ENCODE measurements at regions not wholly inside any gene's neighbourhood (a gene's known extent, or its start where the extent isn't known, plus 50 kb on each side); places are given as distances from the start of the nearest gene placed in this dataset.
A peak's percentile ranks its signal among the peaks of the same experiment; 100 is the strongest.

DNA sequence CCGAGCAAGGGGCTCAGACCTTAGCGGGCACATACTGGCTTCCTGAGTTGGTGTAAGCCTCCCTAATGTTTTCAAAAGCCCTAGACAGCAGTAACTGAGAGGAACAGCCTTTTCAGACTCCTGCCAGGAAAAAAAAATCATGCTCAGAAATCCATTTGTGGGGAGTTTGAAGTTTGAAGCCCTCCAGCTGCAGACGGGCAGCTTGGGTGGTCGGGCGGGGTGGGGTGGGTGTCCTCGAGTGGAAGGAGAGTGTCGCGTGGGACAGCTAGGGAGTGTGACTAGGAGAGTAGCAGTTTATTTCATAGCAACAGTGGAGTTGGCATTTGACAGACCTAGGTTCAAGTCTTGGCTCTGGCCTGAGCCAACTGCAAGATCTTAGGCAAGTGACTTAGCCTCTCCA, 90.7 kb upstream of the PITX1 start:
- Histone ChIP-seq H3K27ac (ENCODE audit: low read depth, low read length) (no peak overlapping the region), H3K36me3 (ENCODE audit: control insufficient read depth, insufficient read depth, low read length) (no peaks in the 10 kb centered on the region), H3K4me1 (ENCODE audit: control insufficient read depth, insufficient read depth, low read length) (no peaks in the 10 kb centered on the region), H3K27me3 (ENCODE audit: control insufficient read depth, insufficient read depth, low read length) (no peaks in the 10 kb centered on the region), H3K9ac (ENCODE audit: low read length) (no peak overlapping the region), H3K4me3 (ENCODE audit: low read length) (no peak overlapping the region)

GRCh38 chr5:135124128-135124527, 90.1 kb upstream of the PITX1 start:
- H3K27ac ChIP-seq (ENCODE audit: low read depth, low read length) = no peak overlapping the region
- no peaks in the 10 kb centered on the region for H3K27me3 ChIP-seq (ENCODE audit: control insufficient read depth, insufficient read depth, low read length)
- H3K36me3 ChIP-seq (ENCODE audit: control insufficient read depth, insufficient read depth, low read length) = no peaks in the 10 kb centered on the region
- no peak overlapping the region for H3K9ac ChIP-seq (ENCODE audit: low read length)
- H3K4me3 ChIP-seq (ENCODE audit: low read length) = no peak overlapping the region
- H3K4me1 ChIP-seq (ENCODE audit: control insufficient read depth, insufficient read depth, low read length) = no peaks in the 10 kb centered on the region

DNA sequence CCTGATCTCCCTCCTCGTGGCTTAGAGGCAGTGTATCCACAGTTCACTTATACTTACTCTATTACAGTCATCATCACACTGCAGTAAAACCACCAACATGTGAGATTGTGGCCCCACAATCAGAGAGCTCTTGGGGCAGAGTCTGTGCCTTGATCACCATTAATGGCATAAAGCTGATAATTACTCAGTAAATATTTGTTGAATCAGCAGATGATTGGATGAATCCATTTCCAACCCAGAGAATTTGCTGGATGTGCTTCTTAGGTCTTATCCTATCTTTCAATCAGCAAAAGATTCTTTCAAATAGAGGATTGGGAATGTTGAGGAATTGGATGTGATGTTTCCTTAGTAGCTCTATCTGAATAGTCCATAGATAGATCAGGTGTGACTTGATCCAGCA, 88.8 kb upstream of the PITX1 start:
- H3K27ac ChIP-seq (ENCODE audit: low read depth, low read length) = no peak overlapping the region
- H3K27me3 ChIP-seq (ENCODE audit: control insufficient read depth, insufficient read depth, low read length) = no peaks in the 10 kb centered on the region
- H3K4me3 ChIP-seq (ENCODE audit: low read length) = no peak overlapping the region
- H3K4me1 ChIP-seq (ENCODE audit: control insufficient read depth, insufficient read depth, low read length) = no peaks in the 10 kb centered on the region
- H3K36me3 ChIP-seq (ENCODE audit: control insufficient read depth, insufficient read depth, low read length) = no peaks in the 10 kb centered on the region
- H3K9ac ChIP-seq (ENCODE audit: low read length) = no peak overlapping the region

DNA sequence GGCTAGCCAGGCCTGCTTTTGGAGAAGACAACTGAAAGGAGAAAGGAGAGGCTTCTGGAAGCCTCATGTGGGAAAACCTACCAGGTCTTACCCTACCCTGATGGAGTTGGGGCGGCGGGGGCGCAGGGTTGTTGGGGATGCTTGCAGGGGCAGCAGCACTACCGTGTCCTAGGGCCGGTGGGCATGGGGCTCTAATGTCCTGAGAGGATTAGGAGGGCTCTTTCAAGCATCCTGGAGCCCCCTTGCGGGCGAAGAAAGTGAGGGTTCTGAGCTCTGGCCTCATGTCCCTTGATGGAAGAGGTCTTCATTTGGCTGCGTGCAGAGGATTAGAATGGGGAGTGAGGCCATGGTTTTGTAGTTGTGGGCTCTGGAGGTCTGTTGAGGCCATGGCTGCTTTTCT, 86.9 kb upstream of the PITX1 start:
- H3K27me3 ChIP-seq (ENCODE audit: control insufficient read depth, insufficient read depth, low read length) = no peaks in the 10 kb centered on the region
- H3K27ac ChIP-seq (ENCODE audit: low read depth, low read length) = no peak overlapping the region
- H3K4me3 ChIP-seq (ENCODE audit: low read length) = no peak overlapping the region
- no peaks in the 10 kb centered on the region for H3K36me3 ChIP-seq (ENCODE audit: control insufficient read depth, insufficient read depth, low read length)
- H3K9ac ChIP-seq (ENCODE audit: low read length) = no peak overlapping the region
- no peaks in the 10 kb centered on the region for H3K4me1 ChIP-seq (ENCODE audit: control insufficient read depth, insufficient read depth, low read length)

DNA sequence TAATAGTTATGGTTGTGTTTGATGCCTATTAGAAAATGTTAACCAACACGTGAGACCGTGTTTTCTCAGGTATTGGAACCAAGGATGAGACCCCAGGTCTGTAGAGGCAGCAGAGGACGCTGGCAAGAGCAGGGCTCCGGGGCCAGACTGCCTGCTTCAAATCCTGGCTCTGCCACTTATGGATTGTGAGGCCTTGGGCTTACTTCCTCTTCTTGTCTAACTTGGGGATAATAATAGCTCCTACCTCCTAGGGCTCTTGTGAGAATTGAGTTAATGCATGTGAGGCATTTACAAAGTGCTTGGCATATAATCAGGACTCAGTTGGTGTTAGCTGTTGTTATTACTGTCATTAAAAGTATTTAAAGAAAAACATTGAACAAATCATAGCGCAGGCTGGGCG, 85.5 kb upstream of the PITX1 start:
- no peak overlapping the region for H3K9ac ChIP-seq (ENCODE audit: low read length)
- H3K4me1 ChIP-seq (ENCODE audit: control insufficient read depth, insufficient read depth, low read length) = no peaks in the 10 kb centered on the region
- no peak overlapping the region for H3K4me3 ChIP-seq (ENCODE audit: low read length)
- H3K27ac ChIP-seq (ENCODE audit: low read depth, low read length) = no peak overlapping the region
- no peaks in the 10 kb centered on the region for H3K36me3 ChIP-seq (ENCODE audit: control insufficient read depth, insufficient read depth, low read length)
- no peaks in the 10 kb centered on the region for H3K27me3 ChIP-seq (ENCODE audit: control insufficient read depth, insufficient read depth, low read length)

- no peak overlapping the region for H3K27ac ChIP-seq (ENCODE audit: low read depth, low read length)
- no peaks in the 10 kb centered on the region for H3K36me3 ChIP-seq (ENCODE audit: control insufficient read depth, insufficient read depth, low read length)
- no peak overlapping the region for H3K4me3 ChIP-seq (ENCODE audit: low read length)
- no peaks in the 10 kb centered on the region for H3K4me1 ChIP-seq (ENCODE audit: control insufficient read depth, insufficient read depth, low read length)
- H3K27me3 ChIP-seq (ENCODE audit: control insufficient read depth, insufficient read depth, low read length) = no peaks in the 10 kb centered on the region
- H3K9ac ChIP-seq (ENCODE audit: low read length) = no peak overlapping the region
These were observed 83.6 kb upstream of the PITX1 start for GRCh38 chr5:135117590-135117989.

DNA sequence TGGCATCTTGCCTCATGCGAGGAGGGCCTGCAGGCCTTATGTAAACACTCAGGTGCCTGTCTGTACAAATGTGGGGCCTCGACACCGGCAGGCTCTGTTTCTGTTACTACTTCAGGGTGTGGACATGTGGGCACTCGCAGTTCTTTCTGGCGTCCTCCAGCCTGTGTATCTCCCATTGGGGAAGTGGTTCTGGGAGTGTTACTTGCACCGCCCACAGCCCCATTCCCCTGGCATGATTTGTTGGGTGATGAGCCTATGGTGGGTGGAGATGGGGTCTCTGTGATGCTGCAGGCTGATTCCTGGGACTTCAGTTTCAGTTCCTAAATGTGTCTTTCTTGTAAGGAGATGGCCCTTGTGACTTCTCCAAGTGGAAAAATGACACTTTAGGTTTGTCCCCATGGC, 82.1 kb upstream of the PITX1 start:
- no peaks in the 10 kb centered on the region for H3K36me3 ChIP-seq (ENCODE audit: control insufficient read depth, insufficient read depth, low read length)
- no peak overlapping the region for H3K27ac ChIP-seq (ENCODE audit: low read depth, low read length)

GRCh38 chr5:135115591-135115990, 81.6 kb upstream of the PITX1 start:
- Histone ChIP-seq H3K4me3 (ENCODE audit: low read length) (no peak overlapping the region), H3K36me3 (ENCODE audit: control insufficient read depth, insufficient read depth, low read length) (no peaks in the 10 kb centered on the region), H3K9ac (ENCODE audit: low read length) (no peak overlapping the region), H3K4me1 (ENCODE audit: control insufficient read depth, insufficient read depth, low read length) (no peaks in the 10 kb centered on the region), H3K27me3 (ENCODE audit: control insufficient read depth, insufficient read depth, low read length) (no peaks in the 10 kb centered on the region), H3K27ac (ENCODE audit: low read depth, low read length) (no peak overlapping the region)

More for the DNA sequence above, 82.1 kb upstream of the PITX1 start:
- Histone ChIP-seq H3K27me3 (ENCODE audit: control insufficient read depth, insufficient read depth, low read length) (no peaks in the 10 kb centered on the region), H3K4me1 (ENCODE audit: control insufficient read depth, insufficient read depth, low read length) (no peaks in the 10 kb centered on the region), H3K4me3 (ENCODE audit: low read length) (no peak overlapping the region), H3K9ac (ENCODE audit: low read length) (no peak overlapping the region)

GRCh38 chr5:135114759-135115158, 80.7 kb upstream of the PITX1 start:
- Histone ChIP-seq H3K27ac (ENCODE audit: low read depth, low read length) (no peak overlapping the region), H3K4me1 (ENCODE audit: control insufficient read depth, insufficient read depth, low read length) (no peaks in the 10 kb centered on the region), H3K27me3 (ENCODE audit: control insufficient read depth, insufficient read depth, low read length) (no peaks in the 10 kb centered on the region), H3K4me3 (ENCODE audit: low read length) (no peak overlapping the region), H3K36me3 (ENCODE audit: control insufficient read depth, insufficient read depth, low read length) (no peaks in the 10 kb centered on the region), H3K9ac (ENCODE audit: low read length) (no peak overlapping the region)

- peak overlapping the region; percentile 30 for H3K9ac ChIP-seq (ENCODE audit: low read length)
- no peak overlapping the region for H3K27ac ChIP-seq (ENCODE audit: low read depth, low read length)
- H3K4me3 ChIP-seq (ENCODE audit: low read length) = no peak overlapping the region
- no peaks in the 10 kb centered on the region for H3K27me3 ChIP-seq (ENCODE audit: control insufficient read depth, insufficient read depth, low read length)
- H3K4me1 ChIP-seq (ENCODE audit: control insufficient read depth, insufficient read depth, low read length) = no peaks in the 10 kb centered on the region
- no peaks in the 10 kb centered on the region for H3K36me3 ChIP-seq (ENCODE audit: control insufficient read depth, insufficient read depth, low read length)
These were observed 78.1 kb upstream of the PITX1 start for GRCh38 chr5:135112008-135112725.

GRCh38 chr5:135110785-135111596, 77.0 kb upstream of the PITX1 start:
- Histone ChIP-seq H3K27ac (ENCODE audit: low read depth, low read length) (no peak overlapping the region), H3K4me3 (ENCODE audit: low read length) (no peak overlapping the region), H3K9ac (ENCODE audit: low read length) (no peak overlapping the region), H3K27me3 (ENCODE audit: control insufficient read depth, insufficient read depth, low read length) (no peaks in the 10 kb centered on the region), H3K36me3 (ENCODE audit: control insufficient read depth, insufficient read depth, low read length) (no peaks in the 10 kb centered on the region), H3K4me1 (ENCODE audit: control insufficient read depth, insufficient read depth, low read length) (no peaks in the 10 kb centered on the region)

GRCh38 chr5:135108992-135109391, 75.0 kb upstream of the PITX1 start:
- H3K4me1 ChIP-seq (ENCODE audit: control insufficient read depth, insufficient read depth, low read length) = no peaks in the 10 kb centered on the region
- H3K4me3 ChIP-seq (ENCODE audit: low read length) = no peak overlapping the region
- no peak overlapping the region for H3K9ac ChIP-seq (ENCODE audit: low read length)
- no peaks in the 10 kb centered on the region for H3K36me3 ChIP-seq (ENCODE audit: control insufficient read depth, insufficient read depth, low read length)
- H3K27ac ChIP-seq (ENCODE audit: low read depth, low read length) = no peak overlapping the region
- H3K27me3 ChIP-seq (ENCODE audit: control insufficient read depth, insufficient read depth, low read length) = no peaks in the 10 kb centered on the region

DNA sequence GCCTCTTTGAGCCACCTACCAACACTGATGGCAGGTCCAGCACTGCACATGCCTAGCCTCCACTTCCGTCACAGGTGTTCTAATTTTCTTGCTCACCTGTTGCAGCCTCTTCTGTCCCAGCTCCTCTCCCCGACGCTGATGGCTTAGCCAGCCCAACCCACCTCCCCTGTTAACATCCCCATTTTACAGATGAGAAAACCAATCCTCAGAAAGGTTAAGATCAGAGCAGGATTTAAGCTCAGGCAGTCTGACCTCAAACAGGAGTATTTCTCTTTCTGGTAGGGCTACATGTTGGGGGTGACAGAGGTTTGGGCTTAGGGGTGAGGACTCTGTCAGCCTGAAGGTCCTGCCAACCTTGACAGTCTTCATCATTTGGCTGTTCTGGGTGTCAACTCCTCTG, 74.5 kb upstream of the PITX1 start:
- Histone ChIP-seq H3K36me3 (ENCODE audit: control insufficient read depth, insufficient read depth, low read length) (no peaks in the 10 kb centered on the region), H3K27ac (ENCODE audit: low read depth, low read length) (no peak overlapping the region), H3K4me3 (ENCODE audit: low read length) (no peak overlapping the region), H3K4me1 (ENCODE audit: control insufficient read depth, insufficient read depth, low read length) (no peaks in the 10 kb centered on the region), H3K27me3 (ENCODE audit: control insufficient read depth, insufficient read depth, low read length) (no peaks in the 10 kb centered on the region), H3K9ac (ENCODE audit: low read length) (no peak overlapping the region)
